Heart left ventricle (tissue), 16 donors: ENCODE measurements at regions not wholly inside any gene's neighbourhood (a gene's known extent, or its start where the extent isn't known, plus 50 kb on each side); places are given as distances from the start of the nearest gene placed in this dataset.

Source experiments
- ATAC-seq, 4 donors: fragments of 200-7000 bp; cut with Tn5 transposase; one replicate each; pipeline ENCODE4 v1.9.1; 2020 to 2022; ENCODE audit warnings: moderate library complexity in 4 of 4, mild to moderate bottlenecking in 3 of 4, moderate number of reproducible peaks in 1 of 4
- DNase-seq, 5 donors: peaks; one replicate each; pipeline ENCODE4 v3.0.0-alpha.2; 2020
- H3K27ac ChIP-seq, 12 donors: fragments of 200-600 bp; sonication (generic) in 4 of 12; one replicate each; pipeline versions ENCODE4 v1.5.0 to v1.8.0; 2016 to 2022; ENCODE audit warnings: mild to moderate bottlenecking in 2 of 12
- H3K27me3 ChIP-seq, 9 donors: fragments of 200-600 bp; sonication (generic) in 2 of 9; one replicate each; pipeline versions ENCODE4 v1.5.1 to v1.8.0; 2016 to 2022; ENCODE audit warnings: mild to moderate bottlenecking in 3 of 9
- H3K36me3 ChIP-seq, 9 donors: fragments of 200-600 bp; sonication (generic) in 2 of 9; one replicate each; pipeline versions ENCODE4 v1.5.0 to v1.8.0; 2018 to 2022; ENCODE audit warnings: mild to moderate bottlenecking in 2 of 9
- H3K4me1 ChIP-seq, 12 donors: fragments of 200-600 bp; sonication (generic) in 4 of 12; one replicate each; pipeline versions ENCODE4 v1.5.0 to v1.8.0; 2016 to 2022; ENCODE audit warnings: mild to moderate bottlenecking in 3 of 12
- H3K4me3 ChIP-seq, 12 donors: fragments of 200-600 bp; sonication (generic) in 4 of 12; one replicate each; pipeline versions ENCODE4 v1.5.0 to v1.8.0; 2017 to 2022; ENCODE audit warnings: mild to moderate bottlenecking in 9 of 12, moderate library complexity in 4 of 12
- H3K9me3 ChIP-seq, 12 donors: fragments of 200-600 bp; sonication (generic) in 4 of 12; one replicate each; pipeline versions ENCODE4 v1.5.0 to v1.8.0; 2016 to 2022; ENCODE audit warnings: mild to moderate bottlenecking in 1 of 12
- CTCF ChIP-seq, 12 donors: fragments of 200-600 bp; sonication (generic) in 4 of 12; IDR thresholded peaks; one replicate each; pipeline versions ENCODE4 v1.5.0 to v1.8.0; 2018 to 2022; ENCODE audit warnings: antibody characterized with exemption in 12 of 12, mild to moderate bottlenecking in 5 of 12
- POLR2A ChIP-seq, 2 donors: fragments of 450-650 bp; IDR thresholded peaks; one replicate each; pipeline ENCODE4 v1.6.1; 2017; ENCODE audit warnings: antibody characterized with exemption in 2 of 2, mild to moderate bottlenecking in 2 of 2, moderate library complexity in 2 of 2
- WGBS, 4 donors: extraction: QIAGEN DNeasy Blood & Tissue Kit in 2 of 4; methylation state at CpG; one replicate each; pipeline versions ENCODE4 v1.1.5 to v1.1.7; 2013 to 2018; 5-methylcytosine and 5-hydroxymethylcytosine counted together
- intact Hi-C, 10 donors: fragments of 100-400 bp; cut with DNase I; formaldehyde crosslinking; loops; one replicate each; pipeline versions ENCODE4 v1.11.1 to v1.14.2; 2022
- donor health status: ischemic (EF 13 %, LVEDD 7.1; RV severe dilation, severe dysfunction).
- donor health status: healthy with polysubstance abuse.
- donor health status: DM: no; HTN: yes; CAD: no.
- donor health status: DM: no; HTN: no; CAD: no.
- donor health status: ischemic (EF 25% LVEDD 6.9; RV normal size, moderate dysfunction).
- donor health status: ischemic (EF 25% LVEDD 5.7; RV mildly dilated, moderate dysfunction).
- donor health status: healthy.
- donor health status: DM: yes; HTN: yes; CAD: no.
- donor health status: ischemic (EF 35%, LVEDD 5.7; RV mildly dilated, moderate dysfunction).
- donor health status: nonischemic (EF 11% LVEDD 7.7; RV severe dilation, severe dysfunction).
- donor health status: DM: yes; HTN: yes; CAD: no.
- donor health status: PGD.
- donor health status: ischemic (EF 29% LVEDD 5.4; RV normal size, mild dysfunction).
- donor health status: nonischemic (EF 23%, LVEDD 6.1; RV moderate dilation, normal function).

- DNase-seq = no peak
- Histone ChIP-seq H3K27me3 (peaks cover 0 to 55% (median 25%) of the 10 kb centered on the region in 9 donors), H3K9me3 (no peaks in the 10 kb centered on the region), H3K4me3 (no peak overlapping the region), H3K36me3 (no peaks in the 10 kb centered on the region), H3K4me1 (peaks cover 0 to 17% (median 2%) of the 10 kb centered on the region in 12 donors), H3K27ac (no peak overlapping the region)
- no peak for TF ChIP-seq CTCF (IDR thresholded peaks at IDR 0.05)
- no peak for TF ChIP-seq POLR2A (IDR thresholded peaks at IDR 0.05)
- WGBS, 4 donors = 72 to 86% (median 76%) methylated on average over 8 of the region's 8 CpGs
- intact Hi-C loops = no loop called here
- no peak for ATAC-seq
Observed at GRCh38 chr13:112208656-112209055, 141.7 kb downstream of the SOX1 start.

GRCh38 chr13:112209266-112209665 lies 142.3 kb downstream of the SOX1 start:
- no peak overlapping the region for H3K4me3 ChIP-seq
- 82 to 87% (median 85%) methylated on average over 9 to 12 of the region's 12 CpGs for WGBS, 4 donors
- TF ChIP-seq POLR2A (IDR thresholded peaks at IDR 0.05) (no peak), CTCF (IDR thresholded peaks at IDR 0.05) (no peak)
- H3K9me3 ChIP-seq = no peaks in the 10 kb centered on the region
- peaks cover 0 to 56% (median 25%) of the 10 kb centered on the region in 9 donors for H3K27me3 ChIP-seq
- H3K27ac ChIP-seq = no peak overlapping the region
- H3K36me3 ChIP-seq = no peaks in the 10 kb centered on the region
- H3K4me1 ChIP-seq = peaks cover 0 to 17% (median 2%) of the 10 kb centered on the region in 12 donors
- DNase-seq (no peak), ATAC-seq (no peak)
- intact Hi-C loops = no loop called here

DNA sequence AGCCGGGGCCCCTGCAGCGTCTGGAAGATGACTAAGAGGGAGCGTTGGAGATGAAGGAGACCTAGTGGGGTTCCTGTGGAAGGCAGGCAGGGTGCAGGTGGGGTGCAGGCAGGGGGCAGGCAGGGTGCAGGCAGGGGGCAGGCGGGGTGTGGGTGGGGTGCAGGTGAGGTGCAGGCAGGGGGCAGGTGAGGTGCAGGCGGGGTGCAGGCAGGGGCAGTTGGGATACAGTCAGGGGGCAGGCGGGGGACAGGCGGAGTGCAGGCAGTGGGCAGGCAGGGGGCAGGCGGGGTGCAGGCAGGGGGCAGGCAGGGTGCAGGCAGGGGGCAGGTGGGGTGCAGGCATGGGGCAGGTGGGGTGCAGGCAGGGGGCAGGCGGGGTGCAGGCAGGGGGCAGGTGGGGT lies 142.8 kb downstream of the SOX1 start:
- TF ChIP-seq CTCF (IDR thresholded peaks at IDR 0.05) = no peak
- TF ChIP-seq POLR2A (IDR thresholded peaks at IDR 0.05) = no peak
- DNase-seq (no peak), ATAC-seq (no peak)
- H3K4me1 ChIP-seq = peaks cover 0 to 14% (median under 1%) of the 10 kb centered on the region in 12 donors
- H3K27me3 ChIP-seq = peaks cover 0 to 52% (median 20%) of the 10 kb centered on the region in 9 donors
- H3K4me3 ChIP-seq = no peak overlapping the region
- H3K9me3 ChIP-seq = no peaks in the 10 kb centered on the region
- no peak overlapping the region for H3K27ac ChIP-seq
- no peaks in the 10 kb centered on the region for H3K36me3 ChIP-seq
- intact Hi-C loops = no loop called here
- 80 to 93% (median 86%) methylated on average over 4 to 9 of the region's 9 CpGs for WGBS, 4 donors

- intact Hi-C loops = no loop called here
- 46 to 56% (median 49%) methylated on average over 11 of the region's 11 CpGs for WGBS, 4 donors
- Histone ChIP-seq H3K27me3 (peaks cover 0 to 45% (median 17%) of the 10 kb centered on the region in 9 donors), H3K36me3 (no peaks in the 10 kb centered on the region), H3K4me1 (peaks cover 0 to 9% (median 0%) of the 10 kb centered on the region in 12 donors), H3K9me3 (no peaks in the 10 kb centered on the region), H3K4me3 (no peak overlapping the region), H3K27ac (no peak overlapping the region)
- ATAC-seq (no peak), DNase-seq (no peak)
- TF ChIP-seq POLR2A (IDR thresholded peaks at IDR 0.05) = no peak
- no peak for TF ChIP-seq CTCF (IDR thresholded peaks at IDR 0.05)
Observed at GRCh38 chr13:112210371-112210770, 143.4 kb downstream of the SOX1 start.
